Brain pericyte (primary cell): ENCODE measurements at regions not wholly inside any gene's neighbourhood (a gene's known extent, or its start where the extent isn't known, plus 50 kb on each side); places are given as distances from the start of the nearest gene placed in this dataset.
A peak's percentile ranks its signal among the peaks of the same experiment; 100 is the strongest.
"Not testable (repeated sequence)": the region's sequence is repeated elsewhere in the genome, so short reads cannot be mapped to it uniquely, and the experiment has no call there.

ENCODE experiments used
- DNase-seq: peaks from one replicate; pipeline ENCODE4 v3.0.0-alpha.2; 2012; ENCODE audit warnings: low read depth, low spot score

GRCh38 chr15:93948726-93949125 is 282.6 kb upstream of the MCTP2 start:
- no peak for DNase-seq

- no peak for DNase-seq
Measured at GRCh38 chr15:93943586-93943985, 287.8 kb upstream of the MCTP2 start.

- no peak for DNase-seq
Measured at GRCh38 chr15:93942269-93942694, 289.1 kb upstream of the MCTP2 start.

- DNase-seq, result no peak
Measured at GRCh38 chr15:93941697-93942096, 289.7 kb upstream of the MCTP2 start.

- no peak for DNase-seq
Measured at GRCh38 chr15:93940226-93940625, 291.1 kb upstream of the MCTP2 start.

GRCh38 chr15:93932164-93932776 is 299.1 kb upstream of the MCTP2 start:
- no peak for DNase-seq

- DNase-seq, result peak; percentile 37
Measured at GRCh38 chr15:93929375-93930094, 301.8 kb upstream of the MCTP2 start.

GRCh38 chr15:93920204-93920603 is 311.2 kb upstream of the MCTP2 start:
- no peak for DNase-seq

GRCh38 chr15:93918801-93919200 is 312.6 kb upstream of the MCTP2 start:
- DNase-seq, result not testable (repeated sequence)

GRCh38 chr15:93917181-93917580 is 314.2 kb upstream of the MCTP2 start:
- no peak for DNase-seq

- no peak for DNase-seq
Measured at GRCh38 chr15:93913871-93914270, 317.5 kb upstream of the MCTP2 start.

- no peak for DNase-seq
Measured at GRCh38 chr15:93913310-93913709, 318.1 kb upstream of the MCTP2 start.

- DNase-seq, result no peak
Measured at GRCh38 chr15:93900476-93901400, 330.6 kb upstream of the MCTP2 start.

GRCh38 chr15:93899817-93900216 is 331.5 kb upstream of the MCTP2 start:
- no peak for DNase-seq

GRCh38 chr15:93897377-93897776 is 334.0 kb upstream of the MCTP2 start:
- DNase-seq, result no peak

- no peak for DNase-seq
Measured at GRCh38 chr15:93895976-93896770, 335.2 kb upstream of the MCTP2 start.

GRCh38 chr15:93894438-93895036 is 336.8 kb upstream of the MCTP2 start:
- no peak for DNase-seq

GRCh38 chr15:93887151-93887550 is 344.2 kb upstream of the MCTP2 start:
- DNase-seq, result no peak

GRCh38 chr15:93882779-93883178 is 348.6 kb upstream of the MCTP2 start:
- no peak for DNase-seq

- no peak for DNase-seq
Measured at GRCh38 chr15:93882141-93882540, 349.2 kb upstream of the MCTP2 start.

- no peak for DNase-seq
Measured at GRCh38 chr15:93881310-93881709, 350.1 kb upstream of the MCTP2 start.
